Frontal cortex (tissue), 3 donors: ENCODE measurements at regions not wholly inside any gene's neighbourhood (a gene's known extent, or its start where the extent isn't known, plus 50 kb on each side); places are given as distances from the start of the nearest gene placed in this dataset.

Experiments
- DNase-seq, 2 donors: peaks; one replicate each; pipeline ENCODE4 v3.0.0; 2012; ENCODE audit warnings: low spot score in 2 of 2
- FAIRE-seq: peaks from 2 replicates; lab custom pipeline; 2012; peaks lifted over from hg19 to GRCh38; lab: Jason Lieb, UNC
- donor health status: control.
- donor health status: control.
- donor health status: control.

DNA sequence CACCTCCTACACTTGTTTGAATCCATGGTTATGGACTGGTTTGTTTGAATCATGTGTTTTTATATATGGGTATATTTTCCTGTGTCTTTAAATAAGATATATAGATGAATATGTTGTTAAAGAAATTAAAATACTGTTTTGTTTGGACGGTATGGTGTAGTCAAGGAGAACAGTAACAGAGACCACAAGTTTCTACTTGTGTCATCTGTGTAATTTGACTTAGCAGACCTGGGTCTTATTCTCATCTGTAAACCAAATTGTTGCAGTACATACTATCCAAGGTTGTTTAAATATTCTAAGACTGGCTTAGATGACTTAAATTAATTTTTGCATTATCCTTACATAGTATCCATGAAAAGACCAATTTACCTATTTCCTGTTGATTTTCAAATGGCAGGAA is 361.1 kb upstream of the SLITRK1 start:
- DNase-seq (no peak), FAIRE-seq (no peak)

DNA sequence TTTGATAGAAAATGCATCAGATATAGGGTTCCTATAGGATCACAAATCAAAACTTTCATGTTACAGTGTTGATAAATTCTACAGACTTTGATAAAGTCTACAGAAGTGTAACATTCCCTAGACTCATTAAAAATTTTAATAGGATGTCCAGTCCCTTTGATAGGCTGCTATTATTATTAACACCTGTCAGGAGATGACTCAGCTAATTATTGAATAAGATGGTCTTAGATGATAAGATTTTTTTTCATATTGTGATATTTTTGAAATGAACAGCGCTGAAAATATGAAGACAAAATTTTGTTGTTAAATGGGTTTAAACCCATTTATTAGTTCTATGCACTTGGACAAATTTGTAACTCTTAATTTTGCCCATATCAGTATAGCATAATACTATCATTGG is 356.8 kb upstream of the SLITRK1 start:
- no peak for DNase-seq
- FAIRE-seq: no peak

DNA sequence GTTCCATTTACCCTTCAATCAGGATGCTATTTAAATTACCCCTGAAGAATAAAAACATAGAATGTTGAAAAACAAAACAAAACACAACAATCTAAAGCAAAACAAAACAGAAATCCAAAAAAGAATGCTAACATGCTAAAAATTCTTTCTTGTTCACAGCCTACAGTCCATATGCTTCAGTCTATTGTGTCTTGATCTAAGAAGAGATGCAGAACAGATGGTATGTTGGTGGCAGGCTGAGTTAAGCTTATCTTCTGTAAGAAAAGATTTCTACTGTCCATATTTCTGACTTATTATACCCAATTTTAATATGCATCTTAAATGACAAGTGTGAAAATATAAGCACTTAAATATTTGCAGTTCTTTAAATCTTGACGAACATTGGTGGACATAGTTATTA is 356.1 kb upstream of the SLITRK1 start:
- FAIRE-seq (no peak), DNase-seq (no peak)

DNA sequence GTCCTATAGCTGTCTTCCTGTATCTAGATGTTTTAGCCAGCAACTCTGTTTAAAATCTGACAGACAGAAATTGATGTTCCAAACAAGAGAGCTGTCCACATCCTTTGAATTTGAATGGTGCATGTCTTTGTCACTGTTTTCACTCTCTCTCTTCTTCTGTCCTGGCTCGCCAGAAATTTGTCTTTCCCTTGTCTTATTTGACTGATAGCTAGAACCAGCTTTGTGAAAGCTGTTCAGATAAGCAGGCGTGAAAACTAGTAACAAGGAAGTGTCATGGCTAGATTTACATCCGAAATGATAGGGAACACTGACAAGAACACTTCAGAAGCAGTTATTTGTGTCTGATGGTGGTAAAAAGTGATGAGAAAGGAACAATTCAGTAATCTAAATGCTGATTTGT is 354.9 kb upstream of the SLITRK1 start:
- DNase-seq: no peak
- FAIRE-seq: no peak

DNA sequence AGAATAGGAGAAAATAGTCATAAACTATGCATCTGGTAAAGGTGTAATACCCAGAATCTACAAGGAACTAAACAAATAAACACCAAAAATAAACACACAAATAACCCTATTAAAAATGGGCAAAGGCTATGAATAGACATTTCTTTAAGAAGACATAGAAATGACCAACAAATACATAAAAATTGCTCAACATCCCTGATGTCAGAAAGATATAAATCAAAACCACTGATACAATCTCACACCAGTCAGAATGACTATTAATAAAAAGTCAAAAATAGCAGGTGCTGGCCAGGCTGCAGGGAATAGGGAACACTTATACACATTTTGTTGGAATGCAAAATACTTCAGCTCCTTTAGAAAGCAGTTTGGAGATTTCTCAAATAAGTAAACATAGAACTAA is 352.1 kb upstream of the SLITRK1 start:
- FAIRE-seq (no peak), DNase-seq (no peak)

DNA sequence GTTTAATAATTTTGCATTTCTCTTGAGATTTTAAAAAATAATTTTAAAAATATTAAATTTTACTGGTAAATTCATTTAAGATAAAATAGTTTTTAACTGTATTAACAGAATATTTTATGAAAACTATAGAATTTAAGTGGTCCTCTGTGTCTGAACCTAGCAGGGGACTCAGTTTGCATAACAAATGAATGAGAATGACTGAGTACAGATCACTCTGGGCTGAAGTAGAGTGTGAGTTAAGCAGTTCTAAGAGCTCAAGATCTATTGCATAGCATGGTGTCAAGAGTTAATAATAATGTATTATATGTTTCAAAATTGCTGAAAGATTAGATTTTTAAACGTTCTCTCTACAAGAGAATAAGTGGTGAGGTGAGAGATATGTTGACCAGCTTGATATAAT is 348.3 kb upstream of the SLITRK1 start:
- DNase-seq: no peak
- FAIRE-seq: no peak

DNA sequence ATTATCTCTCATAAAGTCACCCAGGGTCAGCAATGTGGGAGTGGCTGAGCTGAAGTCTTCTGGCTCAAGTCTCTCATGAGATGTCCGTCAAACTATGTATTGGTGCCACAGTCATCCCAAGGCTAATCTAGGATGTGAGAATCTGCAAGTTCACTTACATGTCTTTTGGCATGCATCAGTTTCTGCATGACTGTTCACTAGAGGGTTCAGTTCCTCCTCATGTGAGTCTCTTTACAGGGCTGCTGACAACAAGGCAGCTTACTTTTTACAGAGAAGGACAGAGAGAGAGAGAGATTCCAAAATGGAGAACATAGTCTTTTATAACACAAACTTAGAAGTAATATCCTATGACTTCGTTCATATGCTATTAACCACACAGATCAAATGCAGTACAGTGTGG is 328.8 kb upstream of the SLITRK1 start:
- DNase-seq (no peak), FAIRE-seq (no peak)

DNA sequence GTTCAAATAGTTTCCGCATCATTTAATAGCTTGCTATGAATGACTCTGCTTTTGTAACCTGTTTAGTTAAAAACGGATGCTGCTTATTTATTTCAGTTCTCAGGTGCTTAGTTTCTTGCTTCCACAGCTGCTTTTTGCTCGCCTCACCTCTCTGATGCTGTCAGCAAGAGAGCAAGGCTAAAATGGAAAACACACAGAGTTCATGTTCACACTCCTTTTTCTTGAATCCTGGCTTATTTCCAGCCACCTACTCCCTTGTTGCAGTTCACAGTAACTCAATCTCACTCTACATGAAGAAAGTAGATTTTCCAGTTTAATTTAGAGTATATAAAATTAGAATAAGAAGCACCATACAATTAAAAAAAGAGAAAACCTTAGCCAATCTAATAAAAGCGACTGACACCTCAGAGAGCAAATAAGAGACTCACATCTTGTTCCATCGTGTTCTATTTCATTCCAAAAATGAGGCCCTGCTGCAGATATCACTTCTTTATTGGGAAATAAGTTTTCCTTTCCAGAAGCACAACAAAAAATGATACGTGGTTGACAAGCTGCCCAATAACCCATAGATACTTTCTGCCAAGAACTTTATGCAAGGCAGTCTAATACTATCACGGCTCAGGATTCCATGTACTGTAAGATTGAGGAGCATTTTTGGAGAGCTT is 326.1 kb upstream of the SLITRK1 start:
- peak in 1 of 2 donors; percentile 3 for DNase-seq
- no peak for FAIRE-seq

DNA sequence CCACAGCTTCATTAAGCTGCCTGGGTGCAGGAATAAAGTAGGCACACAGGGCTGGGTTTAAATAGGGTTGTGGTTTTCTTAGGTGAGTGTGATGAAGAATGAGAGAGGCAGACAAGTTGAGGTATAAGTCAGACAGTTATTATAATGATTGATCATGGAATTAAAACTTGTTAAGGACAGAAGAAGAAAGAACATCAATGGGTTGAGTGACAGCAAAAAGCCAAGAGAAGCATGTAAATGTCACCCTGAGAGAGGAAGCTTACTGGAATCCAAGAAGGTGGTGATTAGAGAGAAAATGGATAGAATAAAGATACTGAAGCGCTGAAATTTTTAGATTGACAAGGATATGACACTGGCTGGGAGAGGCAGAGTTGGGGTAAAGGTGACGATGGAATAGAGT is 325.2 kb upstream of the SLITRK1 start:
- no peak for DNase-seq
- no peak for FAIRE-seq

DNA sequence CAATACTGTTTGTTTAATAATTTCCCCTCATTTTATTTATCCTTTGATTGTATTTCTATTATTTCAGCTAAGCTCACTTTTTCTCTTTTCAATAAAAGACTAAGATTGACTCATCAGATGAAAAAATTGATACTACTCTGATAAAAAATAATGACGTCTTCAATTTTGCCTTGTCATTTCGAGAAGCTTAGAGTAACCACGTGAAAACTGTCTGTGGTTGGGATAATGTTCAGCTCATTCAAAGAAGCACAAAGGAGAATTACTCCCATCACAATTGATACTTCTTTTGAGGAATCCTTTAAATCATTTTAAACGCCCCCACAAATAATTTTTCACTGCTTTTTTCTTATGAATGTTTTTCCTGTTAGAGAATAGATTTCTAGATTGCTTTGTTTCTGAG is 318.7 kb upstream of the SLITRK1 start:
- no peak for FAIRE-seq
- no peak for DNase-seq

DNA sequence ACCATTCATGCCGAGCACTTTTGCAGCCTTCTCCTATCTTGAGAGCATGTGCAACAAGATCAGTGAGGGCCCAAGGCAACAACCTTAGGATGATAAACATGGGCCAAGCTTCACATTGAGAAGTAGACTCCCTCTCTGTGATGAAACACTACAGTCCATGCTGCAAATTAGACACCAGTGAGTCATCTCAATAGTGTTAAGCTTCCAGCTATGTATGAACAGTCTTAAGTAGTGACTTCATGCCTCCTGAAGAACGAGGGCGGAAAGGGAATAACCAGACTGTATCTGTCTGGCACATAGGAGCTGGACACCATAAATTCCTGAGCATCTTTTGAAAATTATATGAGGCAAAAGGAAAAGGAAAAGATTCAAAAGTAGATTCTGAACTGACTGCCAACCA is 309.9 kb upstream of the SLITRK1 start:
- no peak for FAIRE-seq
- no peak for DNase-seq

DNA sequence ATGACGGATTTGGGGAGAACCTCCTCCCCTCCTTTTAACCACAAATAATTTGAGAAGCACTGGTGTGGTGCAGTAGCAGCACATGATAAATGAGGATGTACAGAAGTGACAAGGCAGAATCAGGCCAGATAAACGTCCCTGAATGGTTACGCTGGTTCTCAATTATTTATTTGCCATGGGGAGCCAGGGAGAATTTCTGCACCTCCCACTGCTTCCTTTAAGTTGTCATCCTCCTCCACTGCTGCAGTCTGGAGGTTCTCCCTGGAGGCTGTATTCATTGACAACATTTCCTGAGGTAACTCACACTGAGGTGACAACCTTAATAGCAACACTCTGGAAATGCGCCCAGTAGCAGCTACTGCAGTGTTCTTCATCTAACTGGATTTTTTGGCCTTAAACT is 308.9 kb upstream of the SLITRK1 start:
- DNase-seq (no peak), FAIRE-seq (no peak)

DNA sequence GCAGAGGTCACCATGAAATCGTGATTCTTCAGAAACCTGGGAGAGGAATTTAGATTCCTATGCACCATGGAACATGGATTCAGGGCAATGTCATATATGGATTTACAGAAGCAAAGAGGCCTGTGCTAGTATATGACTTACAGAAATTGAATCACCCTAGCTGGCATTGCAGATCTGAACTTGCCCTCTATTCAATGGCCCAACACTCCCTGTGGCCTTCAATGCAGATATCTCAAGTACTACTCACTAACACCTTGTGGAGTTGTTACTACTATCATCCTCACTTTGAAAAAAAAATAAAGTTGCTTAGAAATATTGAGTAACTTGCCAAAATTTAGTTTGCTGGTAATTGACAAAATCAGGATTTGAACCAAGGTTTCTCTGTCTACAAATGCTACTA is 305.4 kb upstream of the SLITRK1 start:
- FAIRE-seq (no peak), DNase-seq (no peak)

DNA sequence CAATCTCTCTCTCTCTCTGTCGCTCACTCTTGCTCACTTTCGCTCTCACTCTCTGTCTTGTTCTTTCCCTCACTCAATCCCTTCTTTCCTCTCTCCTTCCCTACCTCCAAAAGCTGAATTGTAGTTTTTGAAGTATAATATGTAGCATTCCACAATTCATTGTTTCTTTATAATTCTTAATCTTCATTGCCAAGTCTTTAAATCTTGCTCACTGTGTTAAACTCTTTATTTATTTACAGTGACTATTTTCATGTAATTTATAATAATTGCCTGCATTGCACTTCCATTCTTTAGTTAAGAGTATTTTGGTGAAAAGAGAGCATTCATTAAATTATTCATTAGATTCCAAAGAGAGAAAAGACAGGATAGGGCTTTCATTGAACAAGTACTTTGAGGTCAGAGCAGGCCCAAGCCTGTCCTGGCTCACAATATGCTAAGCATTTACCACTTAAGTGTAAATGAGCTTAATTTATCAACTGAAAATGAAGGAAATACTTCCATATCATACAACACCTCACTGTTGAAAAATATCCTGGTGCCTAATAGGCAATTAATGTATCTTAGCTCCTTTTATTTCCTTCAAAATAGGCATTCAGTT is 257.4 kb upstream of the SLITRK1 start:
- no peak for FAIRE-seq
- DNase-seq: no peak

DNA sequence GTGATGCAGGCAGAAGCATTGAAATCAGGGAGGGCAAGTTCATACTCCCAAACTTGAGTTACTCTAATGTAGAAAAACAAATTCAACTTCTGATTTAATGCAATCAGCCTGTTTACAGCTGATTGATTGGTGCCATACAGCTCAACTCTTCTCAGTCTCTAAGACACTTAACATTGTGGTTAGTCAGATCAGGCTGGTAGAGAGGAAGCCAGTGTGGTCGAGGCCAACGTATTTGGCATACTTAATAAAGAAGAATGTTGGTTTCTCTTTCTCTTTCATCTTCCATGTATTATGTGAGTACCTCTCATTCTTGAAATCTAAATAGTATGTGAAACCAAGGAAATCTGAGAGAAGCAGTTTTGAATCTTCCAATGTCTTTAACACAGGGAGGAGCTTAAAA is 255.0 kb upstream of the SLITRK1 start:
- FAIRE-seq: no peak
- DNase-seq: no peak

DNA sequence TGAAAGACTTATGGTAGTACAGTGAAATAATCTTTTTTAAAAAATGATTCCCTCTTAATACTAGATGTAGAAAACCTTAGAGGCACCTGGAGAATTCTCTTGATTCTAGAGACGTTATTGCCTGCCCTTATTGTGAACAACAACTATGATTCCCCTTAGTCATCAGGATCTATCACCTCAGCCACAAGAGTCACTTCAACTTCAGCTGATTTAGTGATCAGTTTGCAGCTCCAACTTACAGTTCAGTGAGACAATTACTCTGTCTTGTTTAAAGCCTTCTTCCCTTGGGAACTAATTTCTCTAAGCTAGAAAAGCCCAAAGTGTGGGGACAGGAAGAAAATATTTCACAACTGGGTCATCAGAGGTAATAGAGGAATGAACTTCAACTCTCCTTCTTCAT is 254.3 kb upstream of the SLITRK1 start:
- FAIRE-seq (no peak), DNase-seq (no peak)

DNA sequence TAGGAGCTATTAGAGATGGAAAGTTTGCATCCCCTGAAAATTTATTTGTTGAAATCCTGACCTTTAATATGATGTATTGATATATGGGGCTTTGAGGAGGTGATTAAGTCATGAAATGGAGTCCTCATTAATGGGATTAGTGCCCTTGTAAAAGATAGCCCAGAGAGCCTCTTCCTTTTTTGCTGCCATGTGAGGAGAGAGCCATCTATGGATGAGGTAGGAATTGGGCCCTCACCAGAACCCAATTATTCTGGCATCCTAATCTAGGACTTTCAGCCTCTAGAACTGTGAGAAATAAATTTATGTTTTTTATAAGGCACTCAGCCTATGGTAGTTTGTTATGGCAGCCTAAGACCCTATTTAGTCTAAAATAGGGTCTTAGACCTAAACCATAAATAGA is 250.2 kb upstream of the SLITRK1 start:
- DNase-seq (no peak), FAIRE-seq (no peak)

DNA sequence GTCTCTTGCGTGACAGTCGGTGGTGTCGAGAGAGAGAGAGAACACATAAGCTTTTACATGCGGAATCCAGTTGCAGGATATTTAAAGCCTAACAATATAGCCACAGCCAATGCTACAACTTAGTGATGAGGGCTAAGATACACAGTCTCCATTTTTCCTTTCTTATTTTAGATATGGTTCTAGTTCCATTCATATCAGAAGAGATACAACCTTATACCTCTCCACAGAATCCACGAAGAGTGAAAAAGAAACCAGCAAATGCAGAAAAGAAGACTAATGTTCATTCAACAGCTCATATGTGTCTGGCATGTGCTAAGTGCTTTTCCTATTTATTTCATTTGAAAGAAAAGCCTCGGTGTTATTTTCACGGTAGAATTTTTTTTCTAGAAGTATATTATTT is 249.0 kb upstream of the SLITRK1 start:
- DNase-seq (no peak), FAIRE-seq (no peak)

DNA sequence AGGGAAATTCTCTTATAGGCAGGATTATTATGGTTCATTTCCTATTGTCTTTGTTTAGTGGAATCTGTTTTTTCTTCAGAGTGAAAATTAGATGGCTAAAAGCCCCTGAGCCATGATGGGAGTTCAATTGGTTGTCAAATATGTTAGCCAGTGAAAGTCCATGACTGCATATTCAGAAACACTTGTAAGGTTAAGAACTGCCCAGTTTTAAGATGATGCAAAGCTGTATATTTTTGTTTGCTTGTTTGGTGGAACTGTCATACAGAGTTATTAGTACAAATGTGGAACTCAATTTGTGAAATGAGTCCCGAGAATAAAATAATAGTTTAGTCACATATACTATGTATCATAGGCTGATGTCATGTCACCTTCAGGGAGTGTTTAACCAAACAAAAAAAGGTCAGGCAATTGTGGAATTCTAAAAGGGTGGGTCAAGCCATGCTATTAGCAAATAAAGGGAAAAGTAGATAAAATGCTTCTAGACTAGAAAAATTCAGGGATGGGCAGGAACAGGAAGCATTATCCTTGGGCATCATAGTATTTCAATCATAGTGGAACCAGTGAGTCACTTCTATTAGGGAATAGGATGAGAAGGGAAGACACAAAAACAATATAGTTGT is 248.3 kb upstream of the SLITRK1 start:
- FAIRE-seq: no peak
- no peak for DNase-seq

DNA sequence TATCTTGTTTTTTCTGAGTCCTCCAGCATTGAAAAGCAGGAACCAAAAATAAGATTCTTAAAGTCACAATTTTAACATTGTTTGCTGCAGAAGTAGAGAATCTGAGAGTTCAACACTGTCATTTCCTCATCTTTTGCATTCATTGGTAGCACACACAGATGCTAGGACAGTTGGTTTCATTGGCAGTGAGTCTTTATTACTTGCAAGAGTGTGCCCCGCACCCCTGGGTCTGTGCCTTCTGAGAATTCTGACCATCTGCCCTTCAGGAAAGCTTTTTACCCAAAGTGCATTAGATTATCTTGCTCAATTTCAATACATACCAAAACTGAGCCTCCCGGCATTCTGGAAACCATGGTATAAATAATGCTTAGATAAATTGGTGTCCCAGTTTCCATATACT is 247.7 kb upstream of the SLITRK1 start:
- no peak for FAIRE-seq
- no peak for DNase-seq

DNA sequence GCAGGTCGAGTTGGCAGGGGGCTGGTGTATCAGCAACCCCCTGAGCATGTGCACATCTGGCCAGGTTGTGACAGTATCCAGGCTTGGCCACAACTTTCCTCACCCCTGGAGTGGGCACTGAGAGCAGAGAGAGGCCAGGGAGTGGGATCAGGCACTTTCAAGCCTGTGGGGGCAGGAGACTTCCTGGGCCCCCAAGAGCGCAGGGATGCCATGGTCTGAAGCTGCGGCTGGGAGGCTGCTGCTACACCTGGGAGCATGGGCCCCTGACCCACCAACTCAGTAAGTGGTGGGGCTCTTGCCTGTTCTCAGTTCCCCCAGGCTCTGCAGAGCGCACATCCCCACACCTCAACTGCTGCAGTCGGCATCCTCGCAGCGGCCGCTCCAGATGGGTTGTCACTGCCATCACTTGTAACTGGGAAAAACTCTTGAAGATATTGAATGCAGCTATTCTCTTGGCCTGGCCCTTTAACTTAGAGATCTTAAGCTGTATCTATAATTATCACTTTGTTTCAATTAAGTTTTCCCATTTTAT is 245.4 kb upstream of the SLITRK1 start:
- no peak for FAIRE-seq

More for the DNA sequence above, 245.4 kb upstream of the SLITRK1 start:
- no peak for DNase-seq
